Pulmonary artery endothelial cell (primary cell): ENCODE measurements at regions not wholly inside any gene's neighbourhood (a gene's known extent, or its start where the extent isn't known, plus 50 kb on each side); places are given as distances from the start of the nearest gene placed in this dataset.

Experiments
- DNase-seq: peaks from one replicate; pipeline ENCODE4 v3.0.0-alpha.2; 2011; ENCODE audit warnings: low read depth, low spot score

GRCh38 chr10:29925771-29926692 is 133.4 kb downstream of the JCAD start:
- DNase-seq = no peak

- DNase-seq = no peak
Measured at GRCh38 chr10:29924436-29924835, 134.9 kb downstream of the JCAD start.

- DNase-seq = no peak
Measured at GRCh38 chr10:29923416-29923965, 135.9 kb downstream of the JCAD start.

- DNase-seq = no peak
Measured at GRCh38 chr10:29922892-29923291, 136.5 kb downstream of the JCAD start.

- no peak for DNase-seq
Measured at GRCh38 chr10:29922226-29922625, 137.2 kb downstream of the JCAD start.

GRCh38 chr10:29921071-29921446 is 138.3 kb downstream of the JCAD start:
- DNase-seq = no peak

- no peak for DNase-seq
Measured at GRCh38 chr10:29920408-29921070, 138.8 kb downstream of the JCAD start.

GRCh38 chr10:29918623-29919400 is 140.6 kb downstream of the JCAD start:
- no peak for DNase-seq

GRCh38 chr10:29917311-29917710 is 142.1 kb downstream of the JCAD start:
- DNase-seq = peak; percentile 36

- DNase-seq = no peak
Measured at GRCh38 chr10:29916669-29917068, 142.7 kb downstream of the JCAD start.

- no peak for DNase-seq
Measured at GRCh38 chr10:29914986-29915785, 144.2 kb downstream of the JCAD start.

- no peak for DNase-seq
Measured at GRCh38 chr10:29908962-29909361, 150.4 kb downstream of the JCAD start.

- DNase-seq = no peak
Measured at GRCh38 chr10:29900865-29901264, 158.5 kb downstream of the JCAD start.

- no peak for DNase-seq
Measured at GRCh38 chr10:29897999-29898716, 161.2 kb downstream of the JCAD start.

GRCh38 chr10:29897430-29897829 is 162.0 kb downstream of the JCAD start:
- no peak for DNase-seq

- DNase-seq = peak; percentile 40
Measured at GRCh38 chr10:29896053-29896452, 163.3 kb downstream of the JCAD start.

GRCh38 chr10:29895456-29895855 is 163.9 kb downstream of the JCAD start:
- peak; percentile 99 for DNase-seq

GRCh38 chr10:29888321-29888720 is 171.1 kb downstream of the JCAD start:
- DNase-seq = no peak

- DNase-seq = no peak
Measured at GRCh38 chr10:29886299-29886698, 173.1 kb downstream of the JCAD start.

- no peak for DNase-seq
Measured at GRCh38 chr10:29883231-29883630, 176.2 kb downstream of the JCAD start.
